ENCODE measurements at regions not wholly inside any gene's neighbourhood (a gene's known extent, or its start where the extent isn't known, plus 50 kb on each side); places are given as distances from the start of the nearest gene placed in this dataset.
"Not testable (repeated sequence)": the region's sequence is repeated elsewhere in the genome, so short reads cannot be mapped to it uniquely, and the experiment has no call there.

DNA sequence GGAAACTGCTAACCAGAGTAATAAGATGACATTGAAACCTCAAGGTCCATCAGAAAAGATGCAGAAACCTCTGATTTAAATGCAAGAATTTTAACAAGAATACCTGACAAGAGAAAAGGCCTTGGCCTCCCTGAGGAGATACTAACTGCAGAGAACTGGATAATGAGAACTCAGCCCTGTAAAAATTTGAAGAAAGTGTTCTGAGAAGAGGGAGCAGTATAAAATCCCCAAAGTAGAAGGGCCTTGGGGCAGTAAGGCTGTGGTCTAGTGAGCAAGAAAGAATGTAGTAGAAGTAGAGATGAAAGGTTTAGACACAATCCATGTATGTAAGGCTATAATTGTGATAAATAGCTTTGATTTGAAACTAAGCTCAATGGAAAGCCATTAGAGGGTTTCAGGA, 394.1 kb downstream of the ZBBX start:
- Mint-ChIP-seq H3K36me3 (no peaks in the 10 kb centered on the region), H3K27me3 (no peaks in the 10 kb centered on the region), H3K4me3 (no peak overlapping the region), H3K4me1 (no peaks in the 10 kb centered on the region), H3K9me3 (no peaks in the 10 kb centered on the region), H3K27ac (no peak overlapping the region)
- no peak for ATAC-seq

DNA sequence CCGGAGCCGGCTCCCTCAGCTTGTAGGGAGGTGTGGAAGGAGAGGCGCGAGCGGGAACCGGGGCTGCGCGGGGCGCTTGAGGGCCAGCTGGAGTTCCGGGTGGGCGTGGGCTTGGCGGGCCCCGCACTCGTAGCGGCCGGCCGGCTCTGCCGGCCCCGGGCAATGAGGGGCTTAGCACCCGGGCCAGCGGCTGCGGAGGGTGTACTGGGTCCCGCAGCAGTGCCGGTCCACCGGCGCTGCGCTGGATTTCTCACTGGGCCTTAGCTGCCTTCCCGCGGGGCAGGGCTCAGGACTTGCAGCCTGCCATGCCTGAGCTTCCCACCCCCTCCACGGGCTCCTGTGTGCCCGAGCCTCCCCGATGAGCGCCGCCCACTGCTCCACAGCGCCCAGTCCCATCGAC, 404.3 kb downstream of the ZBBX start:
- ATAC-seq, H3K27ac Mint-ChIP-seq, H3K4me3 Mint-ChIP-seq, H3K4me1 Mint-ChIP-seq, H3K36me3 Mint-ChIP-seq, H3K9me3 Mint-ChIP-seq, H3K27me3 Mint-ChIP-seq: not testable (repeated sequence)

DNA sequence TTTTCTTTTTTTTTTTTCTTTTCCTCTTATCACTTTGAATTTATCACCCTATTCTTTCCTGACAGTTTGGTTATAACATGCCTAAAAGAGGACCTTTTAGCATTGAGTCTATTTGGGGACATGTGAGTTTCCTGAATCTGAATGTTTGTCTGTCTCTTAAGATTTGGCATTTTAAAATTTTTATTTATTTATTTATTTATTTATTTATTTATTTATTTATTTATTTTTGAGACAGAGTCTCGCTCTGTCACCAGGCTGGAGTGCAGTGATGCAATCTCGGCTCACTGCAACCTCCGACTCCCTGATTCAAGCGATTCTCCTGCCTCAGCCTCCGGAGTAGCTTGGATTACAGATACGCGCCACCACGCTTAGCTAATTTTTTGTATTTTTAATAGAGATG, 412.4 kb downstream of the ZBBX start:
- not testable (repeated sequence) for H3K4me3 Mint-ChIP-seq, H3K36me3 Mint-ChIP-seq, H3K9me3 Mint-ChIP-seq, H3K4me1 Mint-ChIP-seq, H3K27ac Mint-ChIP-seq, H3K27me3 Mint-ChIP-seq, ATAC-seq

DNA sequence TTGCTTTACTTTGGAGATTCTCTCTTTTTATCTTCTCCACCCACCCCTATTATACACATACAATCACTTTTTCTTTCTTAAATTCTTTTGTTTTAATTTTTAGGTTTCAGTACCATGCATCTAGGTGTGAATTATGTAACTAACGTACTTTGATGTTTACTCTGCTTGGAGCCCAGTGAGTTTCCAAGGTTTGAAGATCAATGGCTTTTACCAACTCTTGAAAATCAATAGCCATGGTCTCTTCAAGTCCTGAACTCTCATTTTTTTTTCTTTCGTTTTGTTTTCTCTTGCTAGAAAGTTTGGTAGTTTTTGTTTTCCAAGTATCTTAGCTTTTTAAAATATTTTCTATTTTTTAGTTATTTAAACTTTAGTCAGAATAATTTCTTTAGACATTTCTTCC, 417.2 kb downstream of the ZBBX start:
- ATAC-seq, result no peak
- Mint-ChIP-seq H3K4me1 (no peaks in the 10 kb centered on the region), H3K9me3 (no peaks in the 10 kb centered on the region), H3K27me3 (no peaks in the 10 kb centered on the region), H3K27ac (no peak overlapping the region), H3K36me3 (no peaks in the 10 kb centered on the region), H3K4me3 (no peak overlapping the region)

DNA sequence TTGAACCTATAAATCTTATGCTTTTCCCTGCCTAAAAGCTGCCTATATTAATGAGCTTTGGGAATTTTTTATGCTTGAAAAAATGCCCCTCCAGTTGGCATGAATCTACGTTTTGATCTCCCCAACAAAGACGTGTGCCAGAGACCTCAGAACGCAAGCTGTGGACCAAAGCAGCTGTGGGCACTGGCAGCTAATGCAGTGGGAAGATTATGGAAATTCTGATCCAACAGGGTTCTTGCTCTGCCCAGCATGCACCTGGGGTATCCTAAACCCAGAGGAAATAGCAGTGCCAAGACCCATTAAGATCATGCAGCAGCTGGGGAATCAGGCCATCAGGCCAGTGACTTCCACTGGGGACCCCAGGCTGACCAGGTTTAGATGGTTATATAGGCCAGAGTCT, 423.0 kb downstream of the ZBBX start:
- Mint-ChIP-seq H3K9me3 (peaks cover 7% of the 10 kb centered on the region), H3K36me3 (no peaks in the 10 kb centered on the region)

DNA sequence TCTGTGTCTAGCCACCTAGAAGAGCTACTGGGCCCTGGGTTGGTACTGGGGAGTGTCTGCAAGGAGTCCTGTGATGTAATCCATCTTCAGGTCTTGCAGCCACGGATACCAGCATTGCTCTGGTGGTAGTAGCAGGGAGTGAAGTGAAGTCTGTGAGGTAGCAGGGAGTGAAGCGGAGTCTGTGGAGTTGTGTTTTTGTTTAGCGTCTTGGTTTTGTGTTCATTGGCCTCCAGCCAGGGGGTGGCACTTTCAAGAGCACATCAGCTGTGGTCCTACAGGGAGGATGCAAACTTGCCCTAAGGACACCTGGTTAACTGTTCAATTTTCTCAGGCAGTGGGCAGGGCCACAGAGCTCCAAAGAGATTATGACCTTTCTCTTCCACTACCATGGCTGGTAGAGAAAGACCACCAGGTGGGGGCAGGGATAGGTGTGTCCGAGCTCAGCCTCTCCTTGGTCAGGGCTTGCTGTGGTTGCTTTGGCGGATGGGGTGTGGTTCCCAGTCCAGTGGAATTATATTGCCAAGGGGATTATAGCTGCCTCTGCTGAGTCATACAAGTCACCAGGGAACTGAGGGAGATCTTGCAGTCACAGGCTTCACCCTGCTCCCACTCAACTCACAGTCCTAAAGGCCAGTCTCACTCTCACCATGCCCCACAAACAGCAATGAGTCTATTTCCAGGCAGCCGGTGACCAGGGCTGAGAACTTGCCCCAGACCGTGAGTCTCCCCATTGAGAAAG, 424.7 kb downstream of the ZBBX start:
- H3K4me1 Mint-ChIP-seq, result no peaks in the 10 kb centered on the region
- peaks cover 8% of the 10 kb centered on the region for H3K9me3 Mint-ChIP-seq
- ATAC-seq, result no peak
- no peak overlapping the region for H3K27ac Mint-ChIP-seq
- no peak overlapping the region for H3K4me3 Mint-ChIP-seq
- no peaks in the 10 kb centered on the region for H3K27me3 Mint-ChIP-seq
- no peaks in the 10 kb centered on the region for H3K36me3 Mint-ChIP-seq

More for the DNA sequence above, 423.0 kb downstream of the ZBBX start:
- no peaks in the 10 kb centered on the region for H3K27me3 Mint-ChIP-seq
- H3K4me1 Mint-ChIP-seq, result no peaks in the 10 kb centered on the region
- H3K27ac Mint-ChIP-seq, result no peak overlapping the region
- H3K4me3 Mint-ChIP-seq, result no peak overlapping the region
- ATAC-seq, result no peak

DNA sequence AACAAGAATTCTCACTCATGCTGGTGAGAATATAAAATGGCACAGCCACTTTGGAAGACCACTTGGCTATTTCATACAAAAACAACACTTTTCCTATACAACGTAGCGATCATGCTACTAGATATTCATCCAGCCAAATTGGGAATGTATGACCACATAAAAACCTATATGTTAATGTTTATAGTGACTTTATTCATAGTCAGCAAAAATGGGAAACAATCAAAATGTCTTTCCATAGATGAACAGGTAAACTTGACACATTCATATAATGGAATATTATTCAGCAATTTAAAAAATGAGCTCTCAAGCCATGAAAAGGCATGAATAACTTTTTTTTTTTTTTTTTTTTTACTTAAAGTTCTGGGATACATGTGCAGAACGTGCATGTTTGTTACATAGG, 445.2 kb downstream of the ZBBX start:
- Mint-ChIP-seq H3K27me3 (no peaks in the 10 kb centered on the region), H3K36me3 (no peaks in the 10 kb centered on the region), H3K4me3 (no peak overlapping the region), H3K9me3 (peaks cover 8% of the 10 kb centered on the region), H3K4me1 (no peaks in the 10 kb centered on the region), H3K27ac (no peak overlapping the region)
- ATAC-seq, result no peak

- no peak overlapping the region for H3K27ac Mint-ChIP-seq
- H3K9me3 Mint-ChIP-seq, result peaks cover 15% of the 10 kb centered on the region
- H3K4me3 Mint-ChIP-seq, result no peak overlapping the region
- H3K36me3 Mint-ChIP-seq, result no peaks in the 10 kb centered on the region
- ATAC-seq, result no peak
- no peaks in the 10 kb centered on the region for H3K4me1 Mint-ChIP-seq
- H3K27me3 Mint-ChIP-seq, result no peaks in the 10 kb centered on the region
Observed at GRCh38 chr3:166917437-166917836, 462.7 kb downstream of the ZBBX start.

- Mint-ChIP-seq H3K36me3 (no peaks in the 10 kb centered on the region), H3K27ac (no peak overlapping the region)
Observed at GRCh38 chr3:166902374-166902773, 477.7 kb downstream of the ZBBX start.

GRCh38 chr3:166900866-166901577, 479.1 kb downstream of the ZBBX start:
- Mint-ChIP-seq H3K27ac (no peak overlapping the region), H3K4me3 (no peak overlapping the region), H3K9me3 (peaks cover 11% of the 10 kb centered on the region), H3K36me3 (no peaks in the 10 kb centered on the region), H3K4me1 (no peaks in the 10 kb centered on the region), H3K27me3 (no peaks in the 10 kb centered on the region)
- ATAC-seq, result no peak

More at GRCh38 chr3:166902374-166902773, 477.7 kb downstream of the ZBBX start:
- ATAC-seq, result no peak
- peaks cover 11% of the 10 kb centered on the region for H3K9me3 Mint-ChIP-seq
- no peak overlapping the region for H3K4me3 Mint-ChIP-seq
- H3K4me1 Mint-ChIP-seq, result no peaks in the 10 kb centered on the region
- no peaks in the 10 kb centered on the region for H3K27me3 Mint-ChIP-seq

DNA sequence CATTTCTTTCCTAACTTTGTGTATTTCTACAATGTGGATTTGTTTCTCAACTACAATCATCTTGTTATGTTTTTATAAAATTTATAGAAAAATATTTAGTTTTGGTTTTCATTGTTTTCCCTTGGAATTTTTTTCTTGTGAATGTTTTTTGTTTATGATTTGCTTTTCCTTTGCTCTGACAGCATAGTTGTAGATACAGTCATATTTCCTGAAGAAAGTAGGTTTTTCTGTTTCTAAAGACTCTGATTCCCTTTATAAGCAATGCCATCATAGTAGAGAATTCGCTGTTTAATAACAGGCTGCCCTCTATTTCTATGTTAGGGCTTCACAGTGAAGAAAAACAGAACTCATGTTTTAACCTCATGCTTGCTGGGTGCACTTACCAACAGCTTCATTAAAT, 482.3 kb downstream of the ZBBX start:
- Mint-ChIP-seq H3K4me3 (no peak overlapping the region), H3K27me3 (no peaks in the 10 kb centered on the region), H3K27ac (no peak overlapping the region), H3K9me3 (peaks cover 2% of the 10 kb centered on the region), H3K4me1 (no peaks in the 10 kb centered on the region), H3K36me3 (no peaks in the 10 kb centered on the region)
- no peak for ATAC-seq

DNA sequence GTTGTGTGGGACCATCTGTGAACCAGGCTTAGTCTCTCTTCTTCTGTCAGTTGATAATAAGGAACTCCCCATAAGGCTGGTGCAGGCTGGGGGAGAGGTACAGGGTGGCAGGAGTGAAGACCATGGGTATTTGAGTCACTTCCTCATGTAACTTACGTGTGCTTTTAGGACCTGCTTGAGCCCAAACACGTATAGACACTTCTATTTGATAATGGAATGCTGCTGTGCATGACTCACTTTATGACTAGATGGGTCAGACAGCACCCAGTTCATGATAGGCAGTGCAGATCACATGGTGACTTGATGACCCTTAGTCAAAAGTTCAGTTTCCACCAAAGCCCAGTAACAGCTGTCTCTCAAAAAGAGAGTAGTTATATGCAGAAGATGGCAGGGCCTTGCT, 490.9 kb downstream of the ZBBX start:
- H3K27ac Mint-ChIP-seq, result no peak overlapping the region
- H3K9me3 Mint-ChIP-seq, result no peaks in the 10 kb centered on the region
- H3K36me3 Mint-ChIP-seq, result no peaks in the 10 kb centered on the region
- no peak overlapping the region for H3K4me3 Mint-ChIP-seq
- no peaks in the 10 kb centered on the region for H3K27me3 Mint-ChIP-seq
- H3K4me1 Mint-ChIP-seq, result no peaks in the 10 kb centered on the region
- ATAC-seq, result no peak

- H3K36me3 Mint-ChIP-seq, result no peaks in the 10 kb centered on the region
- no peak for ATAC-seq
- H3K4me1 Mint-ChIP-seq, result no peaks in the 10 kb centered on the region
- no peak overlapping the region for H3K27ac Mint-ChIP-seq
- H3K27me3 Mint-ChIP-seq, result no peaks in the 10 kb centered on the region
- H3K9me3 Mint-ChIP-seq, result peaks cover 6% of the 10 kb centered on the region
- H3K4me3 Mint-ChIP-seq, result no peak overlapping the region
Observed at GRCh38 chr3:166879661-166880060, 500.4 kb downstream of the ZBBX start.

DNA sequence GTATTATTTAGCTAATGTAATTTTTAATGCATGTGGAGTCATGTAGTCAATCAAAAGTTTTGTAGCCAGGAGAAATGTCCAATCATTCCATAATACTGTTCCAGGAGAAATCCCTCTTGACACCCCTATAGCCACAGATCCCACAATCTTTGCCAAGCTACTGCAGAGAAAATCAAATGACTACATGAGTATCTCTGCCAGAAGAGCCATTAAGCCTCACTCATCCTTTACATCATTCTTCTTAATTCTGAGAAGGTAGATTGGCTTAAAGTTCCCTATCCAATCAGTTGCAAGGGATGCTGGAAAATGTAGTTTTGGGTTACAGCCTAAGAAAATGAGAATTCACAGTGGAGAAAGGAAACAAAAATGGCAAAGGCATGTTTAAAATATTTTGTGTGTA, 502.1 kb downstream of the ZBBX start:
- no peaks in the 10 kb centered on the region for H3K36me3 Mint-ChIP-seq
- peaks cover 3% of the 10 kb centered on the region for H3K9me3 Mint-ChIP-seq

DNA sequence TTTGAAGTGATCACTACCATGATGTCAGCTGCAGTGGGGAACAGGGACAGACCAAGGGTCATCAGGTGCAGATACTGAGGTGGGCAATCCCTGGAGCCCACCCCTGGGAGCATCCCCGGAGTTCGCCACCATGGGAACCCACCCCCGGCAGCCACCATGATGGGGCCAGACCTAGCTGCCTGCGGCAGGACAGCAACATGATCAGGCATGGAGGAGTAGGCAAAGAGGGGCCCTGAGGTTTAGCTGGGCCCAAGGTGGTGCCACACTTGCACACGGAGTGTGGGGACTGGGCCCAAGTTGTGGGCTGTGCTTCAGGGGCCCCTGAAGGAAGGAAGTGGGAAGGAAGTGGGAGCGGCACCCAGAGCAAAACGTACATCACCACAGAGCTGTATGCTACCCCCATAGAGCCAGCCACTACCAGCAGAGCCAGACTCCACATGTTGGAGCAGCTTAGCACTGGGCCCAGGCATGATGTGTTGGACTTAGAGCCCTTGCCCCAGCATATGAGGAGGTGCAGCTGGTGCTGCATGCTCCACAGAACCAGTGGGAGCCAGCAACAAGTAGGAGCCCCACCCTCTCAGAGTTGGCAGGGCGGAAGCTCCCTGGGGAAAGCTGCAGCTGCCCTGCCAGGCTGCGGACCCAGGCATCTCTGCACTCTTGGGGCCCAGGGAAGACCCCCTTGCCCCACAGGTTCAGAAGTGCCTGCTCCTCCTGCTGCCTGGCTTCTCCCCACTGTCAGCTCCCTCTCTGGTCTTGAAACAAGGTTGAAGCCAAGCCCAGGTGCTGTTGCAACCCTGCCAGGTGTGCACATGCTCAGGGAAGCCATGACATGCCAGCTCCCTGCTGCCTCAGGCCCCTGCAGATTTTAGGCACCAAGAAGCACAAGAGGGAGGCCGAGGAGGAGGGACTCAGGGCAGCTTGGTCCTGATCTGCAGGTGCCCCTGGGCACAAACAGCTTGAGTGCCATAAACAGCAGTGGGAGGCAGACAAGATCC, 515.3 kb downstream of the ZBBX start:
- Mint-ChIP-seq H3K4me1 (no peaks in the 10 kb centered on the region), H3K27me3 (no peaks in the 10 kb centered on the region), H3K36me3 (no peaks in the 10 kb centered on the region), H3K4me3 (no peak overlapping the region), H3K9me3 (no peaks in the 10 kb centered on the region), H3K27ac (no peak overlapping the region)
- ATAC-seq, result peak; percentile 41

More for the DNA sequence above, 502.1 kb downstream of the ZBBX start:
- no peaks in the 10 kb centered on the region for H3K27me3 Mint-ChIP-seq
- no peak for ATAC-seq
- no peaks in the 10 kb centered on the region for H3K4me1 Mint-ChIP-seq
- H3K27ac Mint-ChIP-seq, result no peak overlapping the region
- no peak overlapping the region for H3K4me3 Mint-ChIP-seq
